SKM-1 treated with dmso at 0.1 percent for 144 hours (cell line): ENCODE measurements at regions not wholly inside any gene's neighbourhood (a gene's known extent, or its start where the extent isn't known, plus 50 kb on each side); places are given as distances from the start of the nearest gene placed in this dataset.

Experiments
- DNase-seq: peaks from one replicate; lab custom pipeline; 2025; ENCODE audit not compliant: unreplicated experiment; lab: John Stamatoyannopoulos, UW

- DNase-seq: no peak
Measured at GRCh38 chr9:89986190-89986589, 381.4 kb downstream of the GADD45G start.

GRCh38 chr9:89988458-89988857, 383.6 kb downstream of the GADD45G start:
- no peak for DNase-seq

- DNase-seq: no peak
Measured at GRCh38 chr9:89991204-89991790, 386.5 kb downstream of the GADD45G start.

- no peak for DNase-seq
Measured at GRCh38 chr9:89992326-89993198, 387.8 kb downstream of the GADD45G start.

GRCh38 chr9:89993678-89994630, 389.1 kb downstream of the GADD45G start:
- peak; percentile 85 for DNase-seq

GRCh38 chr9:89994988-89995613, 390.3 kb downstream of the GADD45G start:
- no peak for DNase-seq

- DNase-seq: no peak
Measured at GRCh38 chr9:89996116-89996515, 391.3 kb downstream of the GADD45G start.

- DNase-seq: no peak
Measured at GRCh38 chr9:89996773-89997172, 392.0 kb downstream of the GADD45G start.

GRCh38 chr9:89998633-89999032, 393.8 kb downstream of the GADD45G start:
- no peak for DNase-seq

- no peak for DNase-seq
Measured at GRCh38 chr9:89999176-89999533, 394.3 kb downstream of the GADD45G start.

GRCh38 chr9:89999534-90000370, 394.9 kb downstream of the GADD45G start:
- no peak for DNase-seq

- DNase-seq: no peak
Measured at GRCh38 chr9:90000925-90001324, 396.1 kb downstream of the GADD45G start.

- no peak for DNase-seq
Measured at GRCh38 chr9:90001747-90002146, 396.9 kb downstream of the GADD45G start.

- no peak for DNase-seq
Measured at GRCh38 chr9:90002397-90003271, 397.8 kb downstream of the GADD45G start.

- DNase-seq: no peak
Measured at GRCh38 chr9:90005388-90005787, 400.6 kb downstream of the GADD45G start.

- no peak for DNase-seq
Measured at GRCh38 chr9:90007516-90008440, 403.0 kb downstream of the GADD45G start.

GRCh38 chr9:90009447-90009846, 404.6 kb downstream of the GADD45G start:
- peak; percentile 30 for DNase-seq

GRCh38 chr9:90010793-90011192, 406.0 kb downstream of the GADD45G start:
- no peak for DNase-seq
